ENCODE measurements at regions not wholly inside any gene's neighbourhood (a gene's known extent, or its start where the extent isn't known, plus 50 kb on each side); places are given as distances from the start of the nearest gene placed in this dataset.

GRCh38 chr4:133403913-133404312 lies 254.8 kb downstream of the PCDH10 start:
- TF ChIP-seq ZNF274 (IDR thresholded peaks at IDR 0.05; ENCODE audit: low read depth, low read length) (no peak), YY1 (IDR thresholded peaks at IDR 0.05; ENCODE audit: insufficient read depth, insufficient read length) (no peak)
